ENCODE measurements at regions not wholly inside any gene's neighbourhood (a gene's known extent, or its start where the extent isn't known, plus 50 kb on each side); places are given as distances from the start of the nearest gene placed in this dataset.

- TF ChIP-seq CTCF (conservative IDR thresholded peaks at IDR 0.05; ENCODE audit: low read length) (no peak), EZH2phosphoT487 (IDR thresholded peaks at IDR 0.05; ENCODE audit: borderline replicate concordance) (no peak)
- Histone ChIP-seq H3K36me3 (ENCODE audit: insufficient read depth, low read length) (no peaks in the 10 kb centered on the region), H3K4me2 (ENCODE audit: low read depth, low read length, poor library complexity, severe bottlenecking) (no peak overlapping the region), H3K27me3 (ENCODE audit: insufficient read depth, low read length, poor library complexity, severe bottlenecking) (no peaks in the 10 kb centered on the region), H4K20me1 (ENCODE audit: insufficient read depth, low read length, poor library complexity, severe bottlenecking) (no peaks in the 10 kb centered on the region), H3K4me3 (ENCODE audit: low read length, poor library complexity, severe bottlenecking) (no peak overlapping the region), H3F3A (ENCODE audit: low read depth) (no peaks in the 10 kb centered on the region), H3K9ac (ENCODE audit: low read depth, low read length, poor library complexity, severe bottlenecking) (no peak overlapping the region), H3K9me2 (replicated peaks; ENCODE audit: low read depth, low read length) (no peaks in the 10 kb centered on the region), H3K9me3 (ENCODE audit: insufficient read depth, low read depth, low read length) (no peaks in the 10 kb centered on the region), H3K79me2 (ENCODE audit: insufficient read depth, low read length) (no peaks in the 10 kb centered on the region), H3K4me1 (ENCODE audit: insufficient read depth, low read length, poor library complexity, severe bottlenecking) (no peaks in the 10 kb centered on the region), H2AFZ (ENCODE audit: low read length) (no peak overlapping the region)
Measured at GRCh38 chr21:35484032-35484431, 434.9 kb upstream of the RUNX1 start.

- TF ChIP-seq CTCF (conservative IDR thresholded peaks at IDR 0.05; ENCODE audit: low read length) = no peak
- no peak for TF ChIP-seq EZH2phosphoT487 (IDR thresholded peaks at IDR 0.05; ENCODE audit: borderline replicate concordance)
- Histone ChIP-seq H3K9ac (ENCODE audit: low read depth, low read length, poor library complexity, severe bottlenecking) (no peak overlapping the region), H3K4me3 (ENCODE audit: low read length, poor library complexity, severe bottlenecking) (no peak overlapping the region), H3K27me3 (ENCODE audit: insufficient read depth, low read length, poor library complexity, severe bottlenecking) (peaks cover 5% of the 10 kb centered on the region), H3K36me3 (ENCODE audit: insufficient read depth, low read length) (no peaks in the 10 kb centered on the region), H3K9me3 (ENCODE audit: insufficient read depth, low read depth, low read length) (no peaks in the 10 kb centered on the region), H3K9me2 (replicated peaks; ENCODE audit: low read depth, low read length) (no peaks in the 10 kb centered on the region), H2AFZ (ENCODE audit: low read length) (no peak overlapping the region), H3K79me2 (ENCODE audit: insufficient read depth, low read length) (no peaks in the 10 kb centered on the region), H3F3A (ENCODE audit: low read depth) (no peaks in the 10 kb centered on the region), H4K20me1 (ENCODE audit: insufficient read depth, low read length, poor library complexity, severe bottlenecking) (no peaks in the 10 kb centered on the region), H3K4me1 (ENCODE audit: insufficient read depth, low read length, poor library complexity, severe bottlenecking) (no peaks in the 10 kb centered on the region), H3K4me2 (ENCODE audit: low read depth, low read length, poor library complexity, severe bottlenecking) (no peak overlapping the region)
Measured at GRCh38 chr21:35482933-35483662, 434.0 kb upstream of the RUNX1 start.

GRCh38 chr21:35482096-35482495 lies 433.0 kb upstream of the RUNX1 start:
- H3K27me3 ChIP-seq (ENCODE audit: insufficient read depth, low read length, poor library complexity, severe bottlenecking) = peaks cover 10% of the 10 kb centered on the region
- no peak overlapping the region for H3K4me3 ChIP-seq (ENCODE audit: low read length, poor library complexity, severe bottlenecking)
- no peak overlapping the region for H2AFZ ChIP-seq (ENCODE audit: low read length)

More at GRCh38 chr21:35482096-35482495, 433.0 kb upstream of the RUNX1 start:
- H3F3A ChIP-seq (ENCODE audit: low read depth) = no peaks in the 10 kb centered on the region
- no peaks in the 10 kb centered on the region for H3K9me3 ChIP-seq (ENCODE audit: insufficient read depth, low read depth, low read length)
- no peaks in the 10 kb centered on the region for H3K4me1 ChIP-seq (ENCODE audit: insufficient read depth, low read length, poor library complexity, severe bottlenecking)
- no peaks in the 10 kb centered on the region for H3K9me2 ChIP-seq (replicated peaks; ENCODE audit: low read depth, low read length)
- TF ChIP-seq CTCF (conservative IDR thresholded peaks at IDR 0.05; ENCODE audit: low read length) (no peak), EZH2phosphoT487 (IDR thresholded peaks at IDR 0.05; ENCODE audit: borderline replicate concordance) (no peak)
- H3K79me2 ChIP-seq (ENCODE audit: insufficient read depth, low read length) = no peaks in the 10 kb centered on the region
- no peak overlapping the region for H3K9ac ChIP-seq (ENCODE audit: low read depth, low read length, poor library complexity, severe bottlenecking)
- no peaks in the 10 kb centered on the region for H3K36me3 ChIP-seq (ENCODE audit: insufficient read depth, low read length)
- no peaks in the 10 kb centered on the region for H4K20me1 ChIP-seq (ENCODE audit: insufficient read depth, low read length, poor library complexity, severe bottlenecking)
- no peak overlapping the region for H3K4me2 ChIP-seq (ENCODE audit: low read depth, low read length, poor library complexity, severe bottlenecking)
